ENCODE measurements at regions not wholly inside any gene's neighbourhood (a gene's known extent, or its start where the extent isn't known, plus 50 kb on each side); places are given as distances from the start of the nearest gene placed in this dataset.

DNA sequence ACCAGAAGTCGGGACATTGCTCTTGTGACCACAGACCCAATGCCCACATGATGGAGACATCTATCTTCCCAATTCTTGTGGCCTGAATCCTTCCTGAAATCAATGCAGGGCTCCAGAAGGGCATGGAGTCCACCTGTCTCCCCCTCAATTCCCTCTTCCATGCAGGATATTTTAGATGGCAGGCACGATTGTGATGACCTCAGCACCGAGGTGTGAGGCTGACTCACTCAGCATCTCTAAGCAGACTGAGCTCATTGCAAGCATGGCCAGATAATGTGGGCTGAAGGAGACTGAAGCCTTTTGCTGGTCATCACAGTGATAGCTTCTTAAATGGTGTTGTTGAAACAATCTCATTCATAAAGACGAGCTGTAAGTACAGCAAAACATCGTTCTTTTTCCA lies 374.9 kb upstream of the PODXL start:
- TF ChIP-seq, protein P1, sequence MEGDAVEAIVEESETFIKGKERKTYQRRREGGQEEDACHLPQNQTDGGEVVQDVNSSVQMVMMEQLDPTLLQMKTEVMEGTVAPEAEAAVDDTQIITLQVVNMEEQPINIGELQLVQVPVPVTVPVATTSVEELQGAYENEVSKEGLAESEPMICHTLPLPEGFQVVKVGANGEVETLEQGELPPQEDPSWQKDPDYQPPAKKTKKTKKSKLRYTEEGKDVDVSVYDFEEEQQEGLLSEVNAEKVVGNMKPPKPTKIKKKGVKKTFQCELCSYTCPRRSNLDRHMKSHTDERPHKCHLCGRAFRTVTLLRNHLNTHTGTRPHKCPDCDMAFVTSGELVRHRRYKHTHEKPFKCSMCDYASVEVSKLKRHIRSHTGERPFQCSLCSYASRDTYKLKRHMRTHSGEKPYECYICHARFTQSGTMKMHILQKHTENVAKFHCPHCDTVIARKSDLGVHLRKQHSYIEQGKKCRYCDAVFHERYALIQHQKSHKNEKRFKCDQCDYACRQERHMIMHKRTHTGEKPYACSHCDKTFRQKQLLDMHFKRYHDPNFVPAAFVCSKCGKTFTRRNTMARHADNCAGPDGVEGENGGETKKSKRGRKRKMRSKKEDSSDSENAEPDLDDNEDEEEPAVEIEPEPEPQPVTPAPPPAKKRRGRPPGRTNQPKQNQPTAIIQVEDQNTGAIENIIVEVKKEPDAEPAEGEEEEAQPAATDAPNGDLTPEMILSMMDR (IDR thresholded peaks at IDR 0.05; ENCODE audit: insufficient read depth, low read depth, low read length), result no peak
- no peak for TF ChIP-seq EZH2 (IDR thresholded peaks at IDR 0.05; ENCODE audit: insufficient read depth, low read length)

All from astrocyte (in vitro differentiated cells and primary cell).